SHP77 (cell line): ENCODE measurements at regions not wholly inside any gene's neighbourhood (a gene's known extent, or its start where the extent isn't known, plus 50 kb on each side); places are given as distances from the start of the nearest gene placed in this dataset.
"Not testable (repeated sequence)": the region's sequence is repeated elsewhere in the genome, so short reads cannot be mapped to it uniquely, and the experiment has no call there.

Experiments
- DNase-seq, 2 experiments: peaks; one replicate each; lab custom pipeline; 2025; lab: John Stamatoyannopoulos, UW

GRCh38 chr7:97928844-97929243 is 56.6 kb upstream of the ASNS start:
- DNase-seq: not testable (repeated sequence)

- peak in 1 of 2 experiments; percentile 11 for DNase-seq
These were observed 55.9 kb upstream of the ASNS start for GRCh38 chr7:97927790-97928748.
